GM18868 (cell line): ENCODE measurements at regions not wholly inside any gene's neighbourhood (a gene's known extent, or its start where the extent isn't known, plus 50 kb on each side); places are given as distances from the start of the nearest gene placed in this dataset.
"Not testable (repeated sequence)": the region's sequence is repeated elsewhere in the genome, so short reads cannot be mapped to it uniquely, and the experiment has no call there.

Source experiments
- ATAC-seq: cut with Tn5 transposase; IDR thresholded peaks from one replicate; pipeline ENCODE4 v1.9.1; 2021; ENCODE audit warnings: mild to moderate bottlenecking, moderate library complexity; ENCODE audit not compliant: unreplicated experiment

DNA sequence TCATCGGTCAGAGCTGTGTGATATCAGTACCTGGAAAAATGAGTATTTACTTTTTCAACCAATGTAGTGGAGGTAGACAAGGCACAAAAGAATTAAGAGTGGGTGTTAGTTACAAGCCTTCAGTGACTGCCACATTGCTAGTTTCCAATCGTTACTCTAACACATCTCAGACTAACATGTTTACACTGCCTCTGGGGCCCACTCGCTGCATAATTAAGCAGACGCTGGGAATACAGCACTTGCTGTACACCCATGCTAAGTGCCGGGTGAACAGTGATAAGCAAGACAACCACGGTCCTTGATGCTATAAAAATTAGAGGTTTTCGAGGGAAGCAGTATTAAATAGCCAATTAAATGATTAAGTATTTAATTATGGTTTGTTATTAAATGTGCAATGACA, 1147.6 kb downstream of the AACS start:
- ATAC-seq, result no peak

- no peak for ATAC-seq
Measured at GRCh38 chr12:126218697-126219096, 1153.5 kb downstream of the AACS start.

GRCh38 chr12:126219139-126219538, 1153.9 kb downstream of the AACS start:
- no peak for ATAC-seq

DNA sequence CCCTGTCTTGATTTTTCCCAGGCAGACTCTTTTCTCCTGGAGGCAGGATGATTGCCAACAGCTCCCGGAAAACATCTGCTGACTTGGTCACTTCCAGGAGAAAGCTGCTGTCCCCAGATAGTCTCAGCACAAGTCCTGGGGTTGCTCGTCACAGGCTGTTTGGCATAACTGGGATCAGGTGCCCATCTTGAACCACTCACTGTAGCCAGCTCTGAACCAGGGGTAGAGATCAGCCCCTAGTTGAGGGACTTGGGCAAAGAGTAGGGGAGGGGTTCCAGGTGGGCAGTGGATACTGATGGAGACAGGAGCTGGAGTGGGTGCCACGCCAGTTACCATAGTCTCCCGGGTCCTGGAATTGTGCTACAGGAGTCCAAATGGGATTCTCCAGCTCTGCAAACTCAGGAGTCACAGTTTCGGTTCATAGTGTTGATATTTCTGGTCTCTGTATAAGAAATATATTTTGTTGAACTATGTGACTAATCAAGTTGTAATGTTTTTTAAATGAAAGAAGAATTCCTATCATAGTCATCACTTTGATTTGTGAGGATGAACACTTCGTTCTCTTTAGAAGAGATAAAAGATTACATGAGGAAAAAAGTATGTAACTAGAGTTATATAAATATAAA, 1154.5 kb downstream of the AACS start:
- ATAC-seq, result no peak

DNA sequence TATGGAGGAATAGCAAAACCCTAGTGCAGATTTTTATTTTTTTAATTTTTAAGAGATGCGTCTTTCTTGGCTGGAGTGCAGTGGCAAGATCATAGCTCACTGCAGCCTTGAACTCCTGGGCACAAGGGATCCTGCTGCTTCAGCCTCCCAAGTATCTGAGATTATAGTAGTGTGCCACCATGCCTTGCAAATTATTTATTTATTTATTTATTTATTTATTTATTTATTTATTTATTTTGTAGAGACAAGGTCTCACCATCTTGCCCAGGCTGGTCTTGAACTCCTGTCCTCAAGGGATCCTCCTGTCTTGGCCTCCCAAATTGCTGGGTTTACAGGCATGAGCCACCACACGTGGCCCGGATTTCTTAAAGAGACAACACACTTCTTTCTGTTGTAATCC, 1158.8 kb downstream of the AACS start:
- no peak for ATAC-seq

DNA sequence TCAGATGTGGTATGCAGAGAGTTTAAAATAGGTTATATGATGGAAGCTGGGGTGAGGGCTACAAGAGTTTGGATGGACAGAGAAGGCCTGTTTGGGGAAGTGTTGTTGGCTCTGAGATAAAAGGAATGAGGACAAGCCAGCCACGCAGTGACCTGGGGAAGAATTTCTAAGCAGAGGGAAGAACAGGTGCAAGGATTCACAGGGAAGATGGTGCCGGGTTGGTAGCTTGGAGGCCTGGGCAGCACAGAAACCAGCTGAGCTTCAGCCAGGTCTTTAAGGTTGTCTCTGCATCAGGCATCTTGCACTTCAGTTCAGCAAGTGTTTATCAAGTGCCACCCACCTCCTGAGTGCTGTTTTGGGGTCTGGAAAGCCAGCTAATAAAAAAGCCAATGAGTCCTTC, 1163.7 kb downstream of the AACS start:
- ATAC-seq, result no peak

GRCh38 chr12:126232711-126233110, 1167.5 kb downstream of the AACS start:
- ATAC-seq, result no peak

GRCh38 chr12:126233625-126234024, 1168.4 kb downstream of the AACS start:
- ATAC-seq, result no peak

- ATAC-seq, result no peak
Measured at GRCh38 chr12:126243814-126244440, 1178.7 kb downstream of the AACS start.

DNA sequence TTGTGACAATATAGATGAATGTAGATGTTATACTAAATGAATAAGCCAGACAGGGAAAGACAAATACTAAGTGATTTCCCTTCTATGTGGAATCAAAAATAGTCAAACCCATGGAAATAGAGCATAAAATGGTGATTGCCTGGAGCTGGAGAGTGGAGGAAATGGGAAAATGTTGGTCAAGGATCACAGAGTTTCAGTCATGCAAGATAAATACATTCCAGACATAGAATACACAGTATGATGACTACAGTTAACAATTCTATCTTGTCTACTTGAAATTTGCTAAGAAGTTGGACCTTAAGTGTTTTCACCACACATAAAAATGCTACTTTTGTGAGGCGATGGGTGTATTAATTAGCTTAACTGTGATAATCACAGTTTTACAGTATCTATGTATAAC, 1182.7 kb downstream of the AACS start:
- no peak for ATAC-seq

DNA sequence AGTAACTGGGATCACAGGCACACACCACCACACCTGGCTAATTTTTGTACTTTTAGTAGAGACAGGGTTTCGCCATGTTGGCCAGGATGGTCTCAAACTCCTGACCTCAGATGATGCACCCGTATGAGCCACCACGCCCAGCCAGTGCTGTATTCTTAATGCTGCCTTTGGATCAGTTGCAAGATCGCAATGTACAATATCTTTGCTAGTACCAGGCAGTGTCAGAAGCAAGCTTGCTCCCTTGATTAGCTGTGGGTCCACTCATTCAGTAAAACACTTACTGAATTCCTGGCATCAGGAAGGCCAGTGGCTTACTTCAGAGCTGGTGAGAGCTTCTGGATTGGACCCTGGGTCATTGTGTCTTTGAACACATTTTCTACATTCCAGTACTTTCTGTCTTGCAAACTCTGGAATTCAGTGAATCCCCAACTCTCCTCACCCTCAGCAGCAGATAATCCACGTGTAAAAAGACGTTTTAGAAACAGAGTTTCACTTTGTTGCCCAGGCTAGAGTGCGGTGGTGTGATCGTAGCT, 1183.7 kb downstream of the AACS start:
- ATAC-seq, result no peak

- ATAC-seq, result no peak
Measured at GRCh38 chr12:126258190-126258589, 1193.0 kb downstream of the AACS start.

GRCh38 chr12:126262829-126263228, 1197.6 kb downstream of the AACS start:
- no peak for ATAC-seq

DNA sequence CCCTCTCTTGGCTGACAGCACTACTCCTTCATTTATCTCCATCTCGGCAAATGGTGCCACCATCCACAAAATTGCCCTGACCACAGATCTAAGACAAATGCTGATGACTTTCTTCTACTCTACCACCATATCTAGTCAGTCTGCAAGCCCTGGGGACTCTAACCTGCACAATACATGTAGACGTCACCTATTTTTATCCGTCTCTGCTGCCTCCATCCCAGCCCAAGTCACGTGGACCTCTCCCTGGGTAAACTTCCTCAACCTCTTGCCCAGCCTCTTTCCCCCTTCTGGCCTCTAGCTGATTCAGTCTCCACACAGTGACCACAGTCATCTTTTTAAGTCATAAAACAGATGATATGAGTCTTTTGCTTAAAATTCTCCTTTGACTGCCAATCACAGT, 1203.0 kb downstream of the AACS start:
- ATAC-seq, result no peak

DNA sequence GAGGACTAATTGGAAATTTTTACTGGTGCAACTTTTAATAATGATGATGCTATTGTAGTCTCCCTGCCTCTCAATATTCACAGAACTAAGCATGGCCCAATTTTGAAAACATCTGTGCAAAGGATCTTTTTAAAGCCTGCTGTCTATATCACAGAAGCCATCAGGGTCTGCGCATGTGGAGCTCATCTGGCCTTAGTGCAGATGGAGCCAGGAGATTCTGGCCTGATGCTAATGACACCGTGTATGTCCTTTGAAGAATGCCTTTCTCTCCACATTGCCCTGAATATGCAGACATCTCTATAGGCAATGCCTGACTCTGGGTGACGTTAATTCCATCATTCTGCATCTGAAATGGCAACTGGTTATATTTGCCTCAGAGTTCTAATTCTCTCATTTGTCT, 1205.9 kb downstream of the AACS start:
- ATAC-seq, result no peak

GRCh38 chr12:126282691-126283090, 1217.5 kb downstream of the AACS start:
- ATAC-seq, result no peak

DNA sequence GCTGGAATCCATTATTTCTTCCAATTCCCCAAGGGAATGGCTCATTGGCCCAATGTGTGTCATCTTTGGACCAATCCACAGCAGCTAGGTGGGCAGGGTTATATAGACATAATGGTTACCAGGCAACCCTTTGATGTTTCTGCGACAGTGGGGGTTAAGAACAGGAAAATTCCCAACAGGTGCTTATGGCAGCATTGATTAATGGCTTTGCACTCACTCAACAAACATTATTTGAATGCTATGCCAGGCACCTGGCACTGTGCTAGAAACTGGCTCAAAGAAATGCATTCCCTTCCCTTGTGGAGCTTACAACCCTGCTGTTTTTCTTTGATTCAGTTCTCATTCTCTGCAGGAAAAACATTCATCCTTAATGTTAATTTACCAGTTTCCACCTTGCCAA, 1221.0 kb downstream of the AACS start:
- no peak for ATAC-seq

DNA sequence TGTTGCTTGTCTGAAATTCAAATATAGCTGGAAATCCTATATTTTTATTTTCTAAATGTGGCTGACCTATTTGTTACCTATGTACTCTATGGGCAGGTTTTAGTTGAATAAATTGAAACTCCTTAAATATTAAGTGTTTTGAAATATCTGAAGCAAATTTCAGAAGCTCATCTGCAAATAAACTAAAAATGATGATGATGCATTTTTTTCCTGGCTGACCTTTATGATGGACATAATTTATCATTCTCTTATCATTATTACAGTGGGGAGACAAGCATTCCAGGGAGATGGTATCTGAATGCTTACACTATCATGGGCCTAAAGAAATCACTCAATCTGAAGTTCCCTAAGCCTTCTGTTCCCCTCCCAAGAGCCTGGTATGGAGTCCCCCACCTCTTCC, 1225.2 kb downstream of the AACS start:
- ATAC-seq, result no peak

GRCh38 chr12:126291987-126292386, 1226.8 kb downstream of the AACS start:
- ATAC-seq, result not testable (repeated sequence)

DNA sequence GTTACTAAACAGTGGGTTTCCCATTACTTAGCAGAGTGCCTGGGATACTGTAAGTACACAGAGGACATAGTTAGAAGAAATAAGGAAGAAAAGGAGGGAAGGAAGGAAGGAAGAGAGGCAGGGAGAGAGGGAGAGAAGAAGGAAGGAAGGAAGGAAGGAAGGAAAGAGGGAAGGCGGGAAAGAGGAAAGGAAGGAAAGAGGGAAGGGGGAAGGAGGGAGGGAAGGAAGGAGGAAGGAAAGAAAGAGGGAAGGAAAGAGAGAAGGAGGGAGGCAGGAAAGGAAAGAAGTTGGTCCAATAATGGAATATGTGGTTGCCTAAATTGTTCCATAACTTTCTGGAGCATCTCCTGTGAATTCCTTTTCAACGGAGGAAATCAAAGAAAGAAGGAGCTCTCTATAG, 1230.4 kb downstream of the AACS start:
- ATAC-seq, result no peak

- no peak for ATAC-seq
Measured at GRCh38 chr12:126309278-126309677, 1244.0 kb downstream of the AACS start.

DNA sequence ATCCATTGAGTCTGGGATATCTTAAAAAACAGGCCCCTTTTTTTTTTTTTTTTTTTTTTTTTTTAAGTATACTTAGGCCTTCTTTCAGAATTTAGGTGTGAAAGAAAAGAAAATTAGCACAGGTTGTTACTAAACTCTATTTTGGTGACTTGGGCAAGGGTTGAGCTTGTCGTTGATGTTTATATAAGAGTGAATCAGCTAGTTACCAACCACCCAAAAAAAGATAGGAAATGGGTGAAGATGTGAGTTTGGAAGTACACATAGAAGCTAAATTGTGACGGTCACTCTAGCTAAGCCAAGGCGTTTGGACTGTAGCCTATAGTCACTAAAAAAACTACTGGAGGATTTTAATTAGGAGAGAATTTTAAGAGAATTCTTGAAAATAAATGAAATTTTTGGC, 1247.2 kb downstream of the AACS start:
- ATAC-seq, result no peak

DNA sequence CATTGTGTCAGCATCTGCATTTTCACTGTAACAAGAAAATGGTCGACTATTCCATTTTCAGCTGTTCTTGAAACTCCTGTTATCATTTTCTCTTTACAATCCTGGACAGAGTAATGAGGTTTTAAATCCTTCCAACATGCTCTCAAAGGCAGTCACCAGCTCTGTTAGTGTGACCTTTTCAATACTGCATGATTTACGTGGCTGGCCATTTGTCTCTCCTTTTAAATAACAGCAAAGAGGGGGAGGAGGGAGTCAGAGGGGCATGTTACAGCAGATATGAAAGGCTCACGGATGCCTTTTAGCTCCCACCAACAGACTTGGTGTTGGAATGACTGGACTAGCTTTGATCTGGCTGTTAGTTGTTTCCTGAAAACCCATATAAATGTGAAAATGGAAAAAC, 1251.2 kb downstream of the AACS start:
- no peak for ATAC-seq
